D341Med (cell line): ENCODE measurements at regions not wholly inside any gene's neighbourhood (a gene's known extent, or its start where the extent isn't known, plus 50 kb on each side); places are given as distances from the start of the nearest gene placed in this dataset.

Source experiments
- DNase-seq: peaks from one replicate; pipeline ENCODE4 v3.0.0; 2012; ENCODE audit warnings: low spot score

GRCh38 chr5:39505791-39506190 is 81.0 kb upstream of the DAB2 start:
- no peak for DNase-seq

GRCh38 chr5:39505363-39505762 is 80.6 kb upstream of the DAB2 start:
- DNase-seq, result no peak

- no peak for DNase-seq
These were observed 78.4 kb upstream of the DAB2 start for GRCh38 chr5:39503155-39503554.

GRCh38 chr5:39502704-39503103 is 77.9 kb upstream of the DAB2 start:
- no peak for DNase-seq

GRCh38 chr5:39501397-39501796 is 76.6 kb upstream of the DAB2 start:
- no peak for DNase-seq

GRCh38 chr5:39500551-39501175 is 75.9 kb upstream of the DAB2 start:
- no peak for DNase-seq

- no peak for DNase-seq
These were observed 73.6 kb upstream of the DAB2 start for GRCh38 chr5:39498278-39498952.

- no peak for DNase-seq
These were observed 72.5 kb upstream of the DAB2 start for GRCh38 chr5:39497322-39497721.

GRCh38 chr5:39495227-39495626 is 70.4 kb upstream of the DAB2 start:
- DNase-seq, result no peak

GRCh38 chr5:39494534-39494933 is 69.8 kb upstream of the DAB2 start:
- no peak for DNase-seq

GRCh38 chr5:39494107-39494510 is 69.3 kb upstream of the DAB2 start:
- DNase-seq, result no peak

- DNase-seq, result no peak
These were observed 66.4 kb upstream of the DAB2 start for GRCh38 chr5:39491210-39491609.

- DNase-seq, result no peak
These were observed 64.5 kb upstream of the DAB2 start for GRCh38 chr5:39489263-39489662.

GRCh38 chr5:39486790-39487189 is 62.0 kb upstream of the DAB2 start:
- no peak for DNase-seq

- DNase-seq, result no peak
These were observed 61.6 kb upstream of the DAB2 start for GRCh38 chr5:39486361-39486760.

GRCh38 chr5:39485079-39485478 is 60.3 kb upstream of the DAB2 start:
- no peak for DNase-seq

GRCh38 chr5:39484673-39485072 is 59.9 kb upstream of the DAB2 start:
- no peak for DNase-seq

- DNase-seq, result no peak
These were observed 57.3 kb upstream of the DAB2 start for GRCh38 chr5:39482098-39482497.

- DNase-seq, result no peak
These were observed 54.8 kb upstream of the DAB2 start for GRCh38 chr5:39479537-39479936.

- no peak for DNase-seq
These were observed 54.1 kb upstream of the DAB2 start for GRCh38 chr5:39478863-39479262.

- no peak for DNase-seq
These were observed 52.1 kb upstream of the DAB2 start for GRCh38 chr5:39476843-39477220.

GRCh38 chr5:39475881-39476842 is 51.4 kb upstream of the DAB2 start:
- no peak for DNase-seq

- DNase-seq, result no peak
These were observed 50.4 kb upstream of the DAB2 start for GRCh38 chr5:39475159-39475571.
